ENCODE measurements at regions not wholly inside any gene's neighbourhood (a gene's known extent, or its start where the extent isn't known, plus 50 kb on each side); places are given as distances from the start of the nearest gene placed in this dataset.

GRCh38 chr3:117722856-117723255, 1013.3 kb downstream of the TUSC7 start:
- DNase-seq: no peak

GRCh38 chr3:117723825-117724224, 1014.2 kb downstream of the TUSC7 start:
- no peak for DNase-seq

- DNase-seq: no peak
Observed at GRCh38 chr3:117725314-117725713, 1015.7 kb downstream of the TUSC7 start.

- no peak for DNase-seq
Observed at GRCh38 chr3:117726776-117727175, 1017.2 kb downstream of the TUSC7 start.

- no peak for DNase-seq
Observed at GRCh38 chr3:117728226-117728625, 1018.6 kb downstream of the TUSC7 start.

- no peak for DNase-seq
Observed at GRCh38 chr3:117734496-117734895, 1024.9 kb downstream of the TUSC7 start.

- no peak for DNase-seq
Observed at GRCh38 chr3:117735481-117736101, 1026.0 kb downstream of the TUSC7 start.

GRCh38 chr3:117736846-117737245, 1027.3 kb downstream of the TUSC7 start:
- DNase-seq: no peak

- no peak for DNase-seq
Observed at GRCh38 chr3:117743993-117744392, 1034.4 kb downstream of the TUSC7 start.

- no peak for DNase-seq
Observed at GRCh38 chr3:117744935-117745334, 1035.4 kb downstream of the TUSC7 start.

- no peak for DNase-seq
Observed at GRCh38 chr3:117745516-117745915, 1035.9 kb downstream of the TUSC7 start.

- DNase-seq: no peak
Observed at GRCh38 chr3:117746066-117746465, 1036.5 kb downstream of the TUSC7 start.

GRCh38 chr3:117748131-117748530, 1038.6 kb downstream of the TUSC7 start:
- no peak for DNase-seq

- no peak for DNase-seq
Observed at GRCh38 chr3:117750674-117751269, 1041.2 kb downstream of the TUSC7 start.

- no peak for DNase-seq
Observed at GRCh38 chr3:117751651-117752050, 1042.1 kb downstream of the TUSC7 start.

- DNase-seq: peak; percentile 36
Observed at GRCh38 chr3:117752984-117753717, 1043.6 kb downstream of the TUSC7 start.

- DNase-seq: no peak
Observed at GRCh38 chr3:117754058-117754457, 1044.5 kb downstream of the TUSC7 start.

- no peak for DNase-seq
Observed at GRCh38 chr3:117754841-117755240, 1045.3 kb downstream of the TUSC7 start.

- DNase-seq: no peak
Observed at GRCh38 chr3:117756563-117756962, 1047.0 kb downstream of the TUSC7 start.

GRCh38 chr3:117761703-117762620, 1052.4 kb downstream of the TUSC7 start:
- DNase-seq: no peak

GRCh38 chr3:117762621-117763037, 1053.0 kb downstream of the TUSC7 start:
- DNase-seq: peak; percentile 45

GRCh38 chr3:117763561-117763960, 1054.0 kb downstream of the TUSC7 start:
- no peak for DNase-seq

Measured in left kidney (tissue), 1 donor.